WERI-Rb-1 (cell line): ENCODE measurements at regions not wholly inside any gene's neighbourhood (a gene's known extent, or its start where the extent isn't known, plus 50 kb on each side); places are given as distances from the start of the nearest gene placed in this dataset.

Experiments used
- DNase-seq: peaks from one replicate; pipeline ENCODE4 v3.0.0-alpha.2; 2020
- H3K27ac ChIP-seq: fragments of 250-450 bp; sonication (Bioruptor Pico); 2 replicates; pipeline ENCODE4 v1.5.1; 2020; ENCODE audit warnings: mild to moderate bottlenecking, moderate library complexity
- H3K27me3 ChIP-seq: fragments of 250-450 bp; sonication (Bioruptor Pico); 2 replicates; pipeline ENCODE4 v1.5.1; 2021; ENCODE audit warnings: mild to moderate bottlenecking, low read depth, moderate library complexity; ENCODE audit not compliant: insufficient read depth, severe bottlenecking
- H3K36me3 ChIP-seq: fragments of 250-450 bp; sonication (Bioruptor Pico); 2 replicates; pipeline ENCODE4 v1.5.1; 2020; ENCODE audit warnings: mild to moderate bottlenecking, moderate library complexity
- H3K4me3 ChIP-seq: 2 replicates; pipeline ENCODE4 v1.5.1; 2011; ENCODE audit warnings: low read depth, mild to moderate bottlenecking, control low read depth, low read length
- H3K9me3 ChIP-seq: fragments of 250-450 bp; sonication (Bioruptor Pico); 2 replicates; pipeline ENCODE4 v1.5.1; 2021; ENCODE audit warnings: mild to moderate bottlenecking, moderate library complexity; ENCODE audit not compliant: severe bottlenecking
- TF ChIP-seq, protein P1 (sequence below): IDR thresholded peaks from 2 replicates; pipeline ENCODE4 v1.5.1; 2011; ENCODE audit warnings: low read depth, mild to moderate bottlenecking, control low read depth, inconsistent platforms, low read length

GRCh38 chr20:24166123-24166381 is 177.5 kb upstream of the GGTLC1 start:
- no peaks in the 10 kb centered on the region for H3K9me3 ChIP-seq
- TF ChIP-seq, protein P1, sequence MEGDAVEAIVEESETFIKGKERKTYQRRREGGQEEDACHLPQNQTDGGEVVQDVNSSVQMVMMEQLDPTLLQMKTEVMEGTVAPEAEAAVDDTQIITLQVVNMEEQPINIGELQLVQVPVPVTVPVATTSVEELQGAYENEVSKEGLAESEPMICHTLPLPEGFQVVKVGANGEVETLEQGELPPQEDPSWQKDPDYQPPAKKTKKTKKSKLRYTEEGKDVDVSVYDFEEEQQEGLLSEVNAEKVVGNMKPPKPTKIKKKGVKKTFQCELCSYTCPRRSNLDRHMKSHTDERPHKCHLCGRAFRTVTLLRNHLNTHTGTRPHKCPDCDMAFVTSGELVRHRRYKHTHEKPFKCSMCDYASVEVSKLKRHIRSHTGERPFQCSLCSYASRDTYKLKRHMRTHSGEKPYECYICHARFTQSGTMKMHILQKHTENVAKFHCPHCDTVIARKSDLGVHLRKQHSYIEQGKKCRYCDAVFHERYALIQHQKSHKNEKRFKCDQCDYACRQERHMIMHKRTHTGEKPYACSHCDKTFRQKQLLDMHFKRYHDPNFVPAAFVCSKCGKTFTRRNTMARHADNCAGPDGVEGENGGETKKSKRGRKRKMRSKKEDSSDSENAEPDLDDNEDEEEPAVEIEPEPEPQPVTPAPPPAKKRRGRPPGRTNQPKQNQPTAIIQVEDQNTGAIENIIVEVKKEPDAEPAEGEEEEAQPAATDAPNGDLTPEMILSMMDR: no peak
- H3K27me3 ChIP-seq: no peaks in the 10 kb centered on the region
- no peak for DNase-seq
- no peak overlapping the region for H3K4me3 ChIP-seq
- no peak overlapping the region for H3K27ac ChIP-seq
- no peaks in the 10 kb centered on the region for H3K36me3 ChIP-seq

DNA sequence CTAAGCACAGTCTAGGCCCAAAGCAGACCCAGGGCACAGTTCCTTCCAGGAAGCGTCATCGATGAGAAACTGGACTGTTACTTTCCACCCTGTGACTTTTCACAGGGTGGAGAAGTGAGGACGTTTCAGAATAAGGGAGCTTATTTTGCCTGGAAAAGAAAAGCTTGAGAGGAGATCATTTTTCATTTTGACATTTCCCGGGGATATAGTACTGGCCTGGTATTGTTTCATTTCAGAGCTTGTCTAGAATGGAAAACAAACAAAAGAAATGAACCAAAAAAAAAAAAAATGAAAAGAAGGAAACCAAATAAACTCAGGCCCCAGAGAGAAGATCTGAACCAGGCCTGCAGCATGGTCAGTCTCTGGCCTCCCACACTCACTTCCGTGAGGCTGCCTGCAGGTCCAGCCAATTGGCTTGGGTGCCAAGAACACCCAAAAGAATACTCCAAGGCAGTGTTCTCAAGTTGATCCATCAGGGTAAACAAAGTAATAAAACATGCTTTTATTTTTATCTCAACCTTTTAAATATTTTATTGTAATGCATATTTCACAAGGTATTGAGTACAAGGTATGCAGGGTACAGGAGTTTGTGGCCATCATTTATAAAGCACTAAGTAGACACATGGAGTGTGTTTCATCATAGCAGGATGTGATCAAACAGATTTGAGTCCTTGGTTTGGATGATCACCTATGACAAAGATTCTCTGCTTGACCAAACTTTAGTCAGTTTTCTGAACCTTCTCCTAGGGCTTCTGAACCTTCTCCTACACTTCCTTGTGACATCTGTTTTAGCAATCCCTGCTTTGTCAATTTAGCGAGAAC is 176.9 kb upstream of the GGTLC1 start:
- Histone ChIP-seq H3K27ac (no peak overlapping the region), H3K4me3 (no peak overlapping the region), H3K36me3 (no peaks in the 10 kb centered on the region), H3K9me3 (no peaks in the 10 kb centered on the region), H3K27me3 (no peaks in the 10 kb centered on the region)
- TF ChIP-seq, protein P1: no peak
- DNase-seq: no peak

GRCh38 chr20:24164360-24164759 is 175.8 kb upstream of the GGTLC1 start:
- TF ChIP-seq, protein P1: peak; percentile 54
- DNase-seq: peak; percentile 50
- Histone ChIP-seq H3K36me3 (no peaks in the 10 kb centered on the region), H3K27ac (no peak overlapping the region), H3K27me3 (no peaks in the 10 kb centered on the region), H3K4me3 (no peak overlapping the region), H3K9me3 (no peaks in the 10 kb centered on the region)

GRCh38 chr20:24163506-24163905 is 174.9 kb upstream of the GGTLC1 start:
- H3K27me3 ChIP-seq: no peaks in the 10 kb centered on the region
- no peak for DNase-seq
- TF ChIP-seq, protein P1: no peak
- H3K27ac ChIP-seq: no peak overlapping the region
- H3K4me3 ChIP-seq: no peak overlapping the region
- no peaks in the 10 kb centered on the region for H3K36me3 ChIP-seq
- H3K9me3 ChIP-seq: no peaks in the 10 kb centered on the region

GRCh38 chr20:24160563-24161281 is 172.1 kb upstream of the GGTLC1 start:
- Histone ChIP-seq H3K36me3 (no peaks in the 10 kb centered on the region), H3K27me3 (no peaks in the 10 kb centered on the region), H3K9me3 (no peaks in the 10 kb centered on the region), H3K4me3 (no peak overlapping the region), H3K27ac (no peak overlapping the region)
- TF ChIP-seq, protein P1: peak; percentile 95
- peak; percentile 69 for DNase-seq
